OCI-LY7 (cell line): ENCODE measurements at regions not wholly inside any gene's neighbourhood (a gene's known extent, or its start where the extent isn't known, plus 50 kb on each side); places are given as distances from the start of the nearest gene placed in this dataset.

ENCODE experiments used
- BruUV-seq: library from RNA; stranded (reverse); fragments of 400-500 nt; replicated peaks from 2 replicates; lab custom pipeline; 2021; lab: Mats Ljungman, UMichigan
- CTCF ChIA-PET: fragments of 300-600 bp; sonication (Branson Sonifier 250); formaldehyde crosslinking; loops from one replicate; lab custom pipeline; 2022; ENCODE audit warnings: antibody characterized with exemption; ENCODE audit not compliant: unreplicated experiment; lab: Charles Lee
- POLR2A ChIA-PET: fragments of 300-600 bp; sonication (Branson Sonifier 250); formaldehyde crosslinking; loops from one replicate; lab custom pipeline; 2022; ENCODE audit warnings: antibody characterized with exemption; lab: Charles Lee
- DNase-seq: peaks from one replicate; pipeline ENCODE4 v3.0.0-alpha.2; 2015; ENCODE audit warnings: low spot score
- H2AFZ ChIP-seq: fragments of 200-600 bp; sonication (generic), shearing (Covaris generic); 2 replicates; pipeline ENCODE4 v1.6.1; 2014; ENCODE audit warnings: mild to moderate bottlenecking, antibody characterized with exemption, low read length, moderate library complexity
- H3K27ac ChIP-seq: fragments of 200-600 bp; sonication (generic); 2 replicates; pipeline ENCODE4 v1.5.1; 2014; ENCODE audit warnings: mixed run types, low read depth, mild to moderate bottlenecking, moderate library complexity, low read length, inconsistent platforms; ENCODE audit not compliant: poor library complexity, severe bottlenecking
- H3K36me3 ChIP-seq: fragments of 200-600 bp; sonication (generic); 2 replicates; pipeline ENCODE4 v1.6.1; 2014; ENCODE audit warnings: mild to moderate bottlenecking, antibody characterized with exemption, low read length, moderate library complexity, mixed read lengths; ENCODE audit not compliant: insufficient read depth
- H3K4me1 ChIP-seq: fragments of 200-600 bp; sonication (generic); 2 replicates; pipeline ENCODE4 v1.5.1; 2014; ENCODE audit warnings: mild to moderate bottlenecking, low read length; ENCODE audit not compliant: insufficient read depth, poor library complexity, severe bottlenecking
- H3K4me2 ChIP-seq: fragments of 200-600 bp; sonication (generic); 2 replicates; pipeline ENCODE4 v1.6.1; 2014; ENCODE audit warnings: mild to moderate bottlenecking, low read length
- H3K4me3 ChIP-seq: fragments of 200-600 bp; sonication (generic); 2 replicates; pipeline ENCODE4 v1.5.1; 2014; ENCODE audit warnings: mild to moderate bottlenecking, low read depth, low read length; ENCODE audit not compliant: poor library complexity, severe bottlenecking
- H3K79me2 ChIP-seq: fragments of 200-600 bp; sonication (generic); 2 replicates; pipeline ENCODE4 v1.6.1; 2016; ENCODE audit warnings: low read depth, mild to moderate bottlenecking, low read length, moderate library complexity, mixed read lengths; ENCODE audit not compliant: insufficient read depth
- H3K9me2 ChIP-seq: fragments of 200-600 bp; sonication (generic); 2 replicates; pipeline ENCODE4 v1.6.1; 2016; ENCODE audit warnings: mild to moderate bottlenecking, low read length, mixed read lengths; ENCODE audit not compliant: insufficient read depth
- H3K9me3 ChIP-seq: fragments of 200-600 bp; sonication (generic); 2 replicates; pipeline ENCODE4 v1.6.1; 2014; ENCODE audit warnings: mild to moderate bottlenecking, mixed run types, low read length, mixed read lengths
- H4K20me1 ChIP-seq: fragments of 200-600 bp; sonication (generic); 2 replicates; pipeline ENCODE4 v1.6.1; 2014; ENCODE audit warnings: mild to moderate bottlenecking, antibody characterized with exemption, low read length, moderate library complexity, mixed read lengths; ENCODE audit not compliant: insufficient read depth
- CTCF ChIP-seq: fragments of 200-600 bp; sonication (generic); conservative IDR thresholded peaks from 2 replicates; pipeline ENCODE4 v1.5.1; 2014; ENCODE audit warnings: mild to moderate bottlenecking, antibody characterized with exemption, low read length, moderate library complexity, mixed read lengths
- EZH2phosphoT487 ChIP-seq: fragments of 200-600 bp; sonication (generic); IDR thresholded peaks from 2 replicates; pipeline ENCODE4 v1.6.1; 2018; ENCODE audit warnings: low read depth, borderline replicate concordance, mild to moderate bottlenecking, mixed run types, antibody characterized with exemption, low read length, moderate library complexity, mixed read lengths
- intact Hi-C: fragments of 100-400 bp; cut with micrococcal nuclease; formaldehyde crosslinking; loops from one replicate; pipeline ENCODE4 v1.10.0; 2022; ENCODE audit not compliant: unreplicated experiment

GRCh38 chr1:29861446-29861845 is 625.1 kb downstream of the PTPRU start:
- no peaks in the 10 kb centered on the region for H3K79me2 ChIP-seq
- H3K36me3 ChIP-seq: no peaks in the 10 kb centered on the region
- no peak overlapping the region for H3K4me3 ChIP-seq
- peaks cover 7% of the 10 kb centered on the region; the same call in 1 of the 2 replicates for H3K9me3 ChIP-seq
- ChIA-PET POLR2A (interaction anchor here (0.6 kb wide), 1 partner anchor 296 kb away, joined by 4 read pairs; no protein-coding TSS in a partner anchor), CTCF (no interaction called here)
- H4K20me1 ChIP-seq: no peaks in the 10 kb centered on the region
- H3K4me2 ChIP-seq: no peak overlapping the region
- no peak for DNase-seq
- H3K9me2 ChIP-seq: no peaks in the 10 kb centered on the region
- H3K27ac ChIP-seq: no peak overlapping the region
- no TSS peak for BruUV-seq
- no peaks in the 10 kb centered on the region for H3K4me1 ChIP-seq
- no peak overlapping the region for H2AFZ ChIP-seq
- intact Hi-C loops: no loop called here
- no peak for TF ChIP-seq EZH2phosphoT487
- TF ChIP-seq CTCF: no peak

GRCh38 chr1:29860681-29861080 is 624.4 kb downstream of the PTPRU start:
- ChIA-PET CTCF (no interaction called here), POLR2A (no interaction called here)
- Histone ChIP-seq H3K4me3 (no peak overlapping the region), H4K20me1 (no peaks in the 10 kb centered on the region), H3K9me3 (peaks cover 7% of the 10 kb centered on the region; the same call in 1 of the 2 replicates), H3K4me2 (no peak overlapping the region), H3K79me2 (no peaks in the 10 kb centered on the region), H3K4me1 (no peaks in the 10 kb centered on the region), H3K27ac (no peak overlapping the region), H2AFZ (no peak overlapping the region), H3K36me3 (no peaks in the 10 kb centered on the region), H3K9me2 (no peaks in the 10 kb centered on the region)
- DNase-seq: no peak
- TF ChIP-seq EZH2phosphoT487 (no peak), CTCF (no peak)
- intact Hi-C loops: no loop called here
- BruUV-seq: no TSS peak

- H4K20me1 ChIP-seq: no peaks in the 10 kb centered on the region
- ChIA-PET CTCF (no interaction called here), POLR2A (no interaction called here)
- H2AFZ ChIP-seq: no peak overlapping the region
- intact Hi-C loops: no loop called here
- peaks cover 7% of the 10 kb centered on the region; the same call in 1 of the 2 replicates for H3K9me3 ChIP-seq
- H3K79me2 ChIP-seq: no peaks in the 10 kb centered on the region
- no peak overlapping the region for H3K4me3 ChIP-seq
- BruUV-seq: no TSS peak
- H3K36me3 ChIP-seq: no peaks in the 10 kb centered on the region
- no peak overlapping the region for H3K4me2 ChIP-seq
- no peak overlapping the region for H3K27ac ChIP-seq
- no peak for DNase-seq
- H3K4me1 ChIP-seq: no peaks in the 10 kb centered on the region
- no peak for TF ChIP-seq CTCF
- no peak for TF ChIP-seq EZH2phosphoT487
- H3K9me2 ChIP-seq: no peaks in the 10 kb centered on the region
Measured at GRCh38 chr1:29860056-29860455, 623.7 kb downstream of the PTPRU start.
